Smooth muscle cell (in vitro differentiated cells): ENCODE measurements at regions not wholly inside any gene's neighbourhood (a gene's known extent, or its start where the extent isn't known, plus 50 kb on each side); places are given as distances from the start of the nearest gene placed in this dataset.

Experiments
- DNase-seq: peaks from one replicate; lab custom pipeline; 2025; ENCODE audit not compliant: unreplicated experiment; lab: John Stamatoyannopoulos, UW
- H2AFZ ChIP-seq: fragments of 200-600 bp; sonication (generic); 2 replicates; pipeline ENCODE4 v1.6.0; 2016; ENCODE audit warnings: antibody characterized with exemption, low read depth, mild to moderate bottlenecking
- H3F3A ChIP-seq: fragments of 200-600 bp; sonication (generic); 2 replicates; pipeline ENCODE4 v1.6.0; 2017; ENCODE audit warnings: antibody characterized with exemption, low read depth
- H3K27ac ChIP-seq: fragments of 200-600 bp; sonication (generic); 2 replicates; pipeline ENCODE4 v1.5.1; 2016; ENCODE audit warnings: low read depth, mild to moderate bottlenecking
- H3K27me3 ChIP-seq: fragments of 200-600 bp; sonication (generic); 2 replicates; pipeline ENCODE4 v1.6.1; 2016; ENCODE audit warnings: low read depth, mild to moderate bottlenecking
- H3K36me3 ChIP-seq: fragments of 200-600 bp; sonication (generic); 2 replicates; pipeline ENCODE4 v1.5.1; 2016; ENCODE audit warnings: low read depth
- H3K4me1 ChIP-seq: fragments of 200-600 bp; sonication (generic); 2 replicates; pipeline ENCODE4 v1.5.1; 2016; ENCODE audit warnings: low read depth
- H3K4me2 ChIP-seq: fragments of 200-600 bp; sonication (generic); 2 replicates; pipeline ENCODE4 v1.6.0; 2016; ENCODE audit warnings: mild to moderate bottlenecking
- H3K4me3 ChIP-seq: fragments of 200-600 bp; sonication (generic); 2 replicates; pipeline ENCODE4 v1.5.1; 2016; ENCODE audit warnings: mild to moderate bottlenecking
- H3K79me2 ChIP-seq: fragments of 200-600 bp; sonication (generic); 2 replicates; pipeline ENCODE4 v1.6.0; 2016; ENCODE audit warnings: low read depth, mild to moderate bottlenecking
- H3K9ac ChIP-seq: fragments of 200-600 bp; sonication (generic); 2 replicates; pipeline ENCODE4 v1.6.0; 2016; ENCODE audit warnings: low read depth
- H3K9me3 ChIP-seq: fragments of 200-600 bp; sonication (generic); replicated peaks from 2 replicates; pipeline ENCODE4 v1.5.1; 2016; ENCODE audit warnings: low read depth
- H4K20me1 ChIP-seq: fragments of 200-600 bp; sonication (generic); 2 replicates; pipeline ENCODE4 v1.6.0; 2016; ENCODE audit warnings: low read depth
- CTCF ChIP-seq: fragments of 200-600 bp; sonication (generic); IDR thresholded peaks from 2 replicates; pipeline ENCODE4 v1.5.1; 2017; ENCODE audit warnings: borderline replicate concordance, mild to moderate bottlenecking, antibody characterized with exemption; ENCODE audit not compliant: insufficient read depth, poor library complexity, severe bottlenecking
- WGBS: methylation state at CpG from one replicate; pipeline ENCODE4 v1.1.7; 2016; ENCODE audit warnings: low lambda C conversion rate; 5-methylcytosine and 5-hydroxymethylcytosine counted together

- Histone ChIP-seq H3K4me1 (no peaks in the 10 kb centered on the region), H4K20me1 (no peaks in the 10 kb centered on the region), H3K27ac (no peak overlapping the region), H3K9ac (no peak overlapping the region), H3F3A (no peaks in the 10 kb centered on the region), H3K79me2 (no peaks in the 10 kb centered on the region), H3K4me3 (no peak overlapping the region), H2AFZ (no peak overlapping the region), H3K4me2 (no peak overlapping the region), H3K36me3 (no peaks in the 10 kb centered on the region), H3K27me3 (no peaks in the 10 kb centered on the region), H3K9me3 (no peaks in the 10 kb centered on the region)
- DNase-seq, result no peak
- TF ChIP-seq CTCF, result no peak
- WGBS, result 98% methylated on average over 12 of the region's 22 CpGs
These were observed 263.5 kb downstream of the THBS2 start for GRCh38 chr6:168990019-168990751.

GRCh38 chr6:168989421-168989820, 264.2 kb downstream of the THBS2 start:
- no peak overlapping the region for H3K27ac ChIP-seq
- no peak overlapping the region for H3K4me2 ChIP-seq
- H3K4me1 ChIP-seq, result no peaks in the 10 kb centered on the region
- no peaks in the 10 kb centered on the region for H3K79me2 ChIP-seq
- 87% methylated on average over 5 of the region's 5 CpGs for whole genome bisulfite sequencing
- DNase-seq, result no peak
- H2AFZ ChIP-seq, result no peak overlapping the region
- no peak for TF ChIP-seq CTCF
- H3F3A ChIP-seq, result no peaks in the 10 kb centered on the region
- H3K4me3 ChIP-seq, result no peak overlapping the region
- H3K36me3 ChIP-seq, result no peaks in the 10 kb centered on the region
- H3K9me3 ChIP-seq, result no peaks in the 10 kb centered on the region
- H4K20me1 ChIP-seq, result no peaks in the 10 kb centered on the region
- no peaks in the 10 kb centered on the region for H3K27me3 ChIP-seq
- H3K9ac ChIP-seq, result no peak overlapping the region

GRCh38 chr6:168988801-168989200, 264.8 kb downstream of the THBS2 start:
- DNase-seq, result no peak
- H3K9me3 ChIP-seq, result no peaks in the 10 kb centered on the region
- no peak overlapping the region for H3K4me2 ChIP-seq
- H4K20me1 ChIP-seq, result no peaks in the 10 kb centered on the region
- no peak overlapping the region for H3K27ac ChIP-seq
- 73% methylated on average over 2 of the region's 2 CpGs for WGBS
- no peaks in the 10 kb centered on the region for H3K4me1 ChIP-seq
- no peak overlapping the region for H3K9ac ChIP-seq
- H3F3A ChIP-seq, result no peaks in the 10 kb centered on the region
- H3K79me2 ChIP-seq, result no peaks in the 10 kb centered on the region
- H3K36me3 ChIP-seq, result no peaks in the 10 kb centered on the region
- H3K27me3 ChIP-seq, result no peaks in the 10 kb centered on the region
- peak overlapping the region; percentile 1 for H2AFZ ChIP-seq
- no peak for TF ChIP-seq CTCF
- H3K4me3 ChIP-seq, result no peak overlapping the region

- 87% methylated on average over 6 of the region's 6 CpGs for WGBS
- H3K9ac ChIP-seq, result no peak overlapping the region
- TF ChIP-seq CTCF, result no peak
- no peak overlapping the region for H3K27ac ChIP-seq
- no peaks in the 10 kb centered on the region for H4K20me1 ChIP-seq
- no peaks in the 10 kb centered on the region for H3K27me3 ChIP-seq
- H3K79me2 ChIP-seq, result no peaks in the 10 kb centered on the region
- H3K4me2 ChIP-seq, result no peak overlapping the region
- H3K4me1 ChIP-seq, result no peaks in the 10 kb centered on the region
- no peak for DNase-seq
- H2AFZ ChIP-seq, result peak overlapping the region; percentile 1
- no peaks in the 10 kb centered on the region for H3K9me3 ChIP-seq
- H3F3A ChIP-seq, result no peaks in the 10 kb centered on the region
- no peaks in the 10 kb centered on the region for H3K36me3 ChIP-seq
- no peak overlapping the region for H3K4me3 ChIP-seq
These were observed 265.4 kb downstream of the THBS2 start for GRCh38 chr6:168988280-168988679.
